GM12878 (cell line): ENCODE measurements at regions not wholly inside any gene's neighbourhood (a gene's known extent, or its start where the extent isn't known, plus 50 kb on each side); places are given as distances from the start of the nearest gene placed in this dataset.
A peak's percentile ranks its signal among the peaks of the same experiment; 100 is the strongest.

Source experiments
- ATAC-seq: fragments of 200-7000 bp; cut with Tn5 transposase; 3 replicates; pipeline ENCODE4 v1.9.1; 2020; ENCODE audit warnings: mild to moderate bottlenecking, moderate library complexity
- BruUV-seq: library from RNA; stranded (reverse); fragments of 400-500 nt; replicated peaks from 2 replicates; lab custom pipeline; 2021; lab: Mats Ljungman, UMichigan
- CTCF ChIA-PET: fragments of 300-600 bp; sonication (Branson Sonifier 250); formaldehyde crosslinking; extraction: SDS; loops from one replicate; lab custom pipeline; 2021; ENCODE audit warnings: inconsistent platforms; lab: Yijun Ruan, JAX
- POLR2A ChIA-PET: fragments of 350-600 bp; formaldehyde crosslinking; extraction: SDS; loops from one replicate; lab custom pipeline; 2021; ENCODE audit warnings: inconsistent platforms; lab: Charles Lee
- RAD21 ChIA-PET: fragments of 300-600 bp; sonication (Branson Sonifier 250); formaldehyde crosslinking; loops from one replicate; lab custom pipeline; 2023; ENCODE audit warnings: antibody characterized with exemption; ENCODE audit not compliant: unreplicated experiment; lab: Charles Lee
- SMC1A ChIA-PET: fragments of 300-600 bp; sonication (Branson Sonifier 250); formaldehyde crosslinking; loops from one replicate; lab custom pipeline; 2023; ENCODE audit not compliant: unreplicated experiment, uncharacterized antibody; lab: Charles Lee
- DNase-seq: peaks from one replicate; pipeline ENCODE4 v3.0.0-alpha.2; 2011; ENCODE audit warnings: low read depth, low spot score
- FAIRE-seq: peaks from 3 replicates; lab custom pipeline; 2011; peaks lifted over from hg19 to GRCh38; lab: Jason Lieb, UNC
- H2AFZ ChIP-seq: 2 replicates; pipeline ENCODE4 v1.6.0; 2011; ENCODE audit warnings: low read depth, low read length, control low read depth; ENCODE audit not compliant: control insufficient read depth
- H3K27ac ChIP-seq: 2 replicates; pipeline ENCODE4 v1.5.1; 2011; ENCODE audit warnings: control low read depth; ENCODE audit not compliant: control insufficient read depth, insufficient read depth
- H3K27me3 ChIP-seq, 2 experiments: replicated peaks in 1 of 2; 2 replicates each; pipeline versions ENCODE4 v1.6.0 to v1.6.1; 2011; ENCODE audit warnings: low read length in 1 of 2; ENCODE audit not compliant: control insufficient read depth in 2 of 2, insufficient read depth in 2 of 2
- H3K36me3 ChIP-seq, 2 experiments: 2 replicates each; pipeline ENCODE4 v1.5.1; 2011; ENCODE audit warnings: low read length in 1 of 2; ENCODE audit not compliant: control insufficient read depth in 2 of 2, insufficient read depth in 2 of 2
- H3K4me1 ChIP-seq: 2 replicates; pipeline ENCODE4 v1.6.1; 2011; ENCODE audit warnings: mild to moderate bottlenecking, low read length, moderate library complexity, mixed read lengths; ENCODE audit not compliant: control insufficient read depth, insufficient read depth
- H3K4me2 ChIP-seq: 2 replicates; pipeline ENCODE4 v1.6.0; 2011; ENCODE audit warnings: control low read depth; ENCODE audit not compliant: control insufficient read depth, insufficient read depth
- H3K4me3 ChIP-seq: fragments of 200-600 bp; sonication (generic); 2 replicates; pipeline ENCODE4 v1.5.1; 2016
- H3K79me2 ChIP-seq: 2 replicates; pipeline ENCODE4 v1.6.0; 2011; ENCODE audit warnings: low read length; ENCODE audit not compliant: control insufficient read depth, insufficient read depth
- H3K9ac ChIP-seq: 2 replicates; pipeline ENCODE4 v1.8.0; 2011; ENCODE audit warnings: low read length, control low read depth, mixed read lengths; ENCODE audit not compliant: control insufficient read depth, insufficient read depth
- H3K9me3 ChIP-seq: replicated peaks from 3 replicates; pipeline ENCODE4 v1.5.1; 2011; ENCODE audit warnings: mild to moderate bottlenecking, low read length; ENCODE audit not compliant: control insufficient read depth, insufficient read depth
- H4K20me1 ChIP-seq: 2 replicates; pipeline ENCODE4 v1.6.0; 2011; ENCODE audit not compliant: control insufficient read depth, insufficient read depth
- BMI1 ChIP-seq: fragments of 450-650 bp; IDR thresholded peaks from 2 replicates; pipeline ENCODE4 v1.6.1; 2016; ENCODE audit warnings: mild to moderate bottlenecking, moderate library complexity, borderline replicate concordance
- CBX5 ChIP-seq: sonication (generic); IDR thresholded peaks from 2 replicates; pipeline ENCODE4 v1.6.1; 2016; ENCODE audit warnings: low read depth, moderate library complexity, mild to moderate bottlenecking, inconsistent platforms
- CREB1 ChIP-seq: IDR thresholded peaks from 2 replicates; pipeline ENCODE4 v1.6.1; 2012; ENCODE audit warnings: low read depth, mild to moderate bottlenecking, inconsistent platforms
- EP300 ChIP-seq, 2 experiments: fragments of 150-350 bp in 1 of 2; IDR thresholded peaks; 2 replicates each; pipeline ENCODE4 v1.6.1; 2011 to 2012; ENCODE audit warnings: low read depth in 2 of 2, low read length in 2 of 2, borderline replicate concordance in 1 of 2, improper control_type of control experiment in 1 of 2, inconsistent platforms in 1 of 2; ENCODE audit not compliant: control insufficient read depth in 1 of 2
- KDM1A ChIP-seq: fragments of 200-600 bp; sonication (generic); IDR thresholded peaks from 2 replicates; pipeline ENCODE4 v1.6.1; 2016; ENCODE audit warnings: borderline replicate concordance
- MTA2 ChIP-seq: fragments of 450-650 bp; IDR thresholded peaks from 2 replicates; pipeline ENCODE4 v1.6.1; 2016; ENCODE audit warnings: low read depth, mild to moderate bottlenecking, moderate library complexity
- NR2F1 ChIP-seq: fragments of 450-650 bp; conservative IDR thresholded peaks from 2 replicates; pipeline ENCODE4 v1.6.1; 2017; ENCODE audit warnings: mild to moderate bottlenecking
- NRF1 ChIP-seq: conservative IDR thresholded peaks from 2 replicates; pipeline ENCODE4 v1.6.1; 2011; ENCODE audit warnings: mild to moderate bottlenecking, low read depth, low read length, improper control_type of control experiment
- PML ChIP-seq: IDR thresholded peaks from 2 replicates; pipeline ENCODE4 v1.6.1; 2012; ENCODE audit warnings: low read length, inconsistent platforms
- RAD21 ChIP-seq: IDR thresholded peaks from 2 replicates; pipeline ENCODE4 v1.6.1; 2011; ENCODE audit warnings: mild to moderate bottlenecking, low read depth, low read length, moderate library complexity; ENCODE audit not compliant: insufficient read depth
- RELB ChIP-seq: fragments of 450-650 bp; IDR thresholded peaks from 2 replicates; pipeline ENCODE4 v1.6.1; 2017; ENCODE audit warnings: low read depth, mild to moderate bottlenecking, moderate library complexity
- RUNX3 ChIP-seq: IDR thresholded peaks from 2 replicates; pipeline ENCODE4 v1.6.1; 2012; ENCODE audit warnings: low read length, inconsistent platforms
- SIN3A ChIP-seq: IDR thresholded peaks from 2 replicates; pipeline ENCODE4 v1.6.1; 2012; ENCODE audit warnings: low read depth, low read length, improper control_type of control experiment
- SMC3 ChIP-seq: IDR thresholded peaks from 2 replicates; pipeline ENCODE4 v1.6.1; 2011; ENCODE audit warnings: low read length, improper control_type of control experiment, borderline replicate concordance
- TCF12 ChIP-seq: IDR thresholded peaks from 2 replicates; pipeline ENCODE4 v1.6.1; 2011; ENCODE audit warnings: low read depth, mild to moderate bottlenecking, low read length
- YY1 ChIP-seq: IDR thresholded peaks from 2 replicates; pipeline ENCODE4 v1.6.1; 2011; ENCODE audit warnings: low read depth, mild to moderate bottlenecking, low read length
- ZNF217 ChIP-seq: fragments of 450-650 bp; IDR thresholded peaks from 2 replicates; pipeline ENCODE4 v1.6.1; 2017; ENCODE audit warnings: antibody characterized with exemption, mild to moderate bottlenecking
- ZNF24 ChIP-seq: fragments of 450-650 bp; IDR thresholded peaks from 2 replicates; pipeline ENCODE4 v1.6.1; 2017; ENCODE audit warnings: antibody characterized with exemption, mild to moderate bottlenecking
- WGBS: methylation state at CpG from one replicate; pipeline ENCODE4 v1.1.6; 2016; ENCODE audit warnings: low lambda C conversion rate; ENCODE audit not compliant: insufficient replicate concordance, insufficient coverage; ENCODE audit errors: missing lambda C conversion rate; 5-methylcytosine and 5-hydroxymethylcytosine counted together
- in situ Hi-C: fragments of 300-500 bp; cut with MboI; formaldehyde crosslinking; loops from 9 replicates; pipeline ENCODE4 v1.14.3; 2018; ENCODE audit warnings: mixed read lengths
- intact Hi-C: fragments of 100-400 bp; cut with micrococcal nuclease; formaldehyde crosslinking; loops from one replicate; pipeline ENCODE4 v1.14.2; 2022; ENCODE audit not compliant: unreplicated experiment
- TF ChIP-seq, protein P1 (sequence below), 3 experiments: IDR thresholded peaks in 2 of 3; conservative IDR thresholded peaks in 1 of 3; 2 replicates each; pipeline ENCODE4 v1.5.1; 2011; ENCODE audit warnings: low read depth in 3 of 3, low read length in 3 of 3, mild to moderate bottlenecking in 3 of 3, control low read depth in 2 of 3, moderate library complexity in 2 of 3, inconsistent platforms in 1 of 3, mixed read lengths in 1 of 3; ENCODE audit not compliant: control insufficient read depth in 2 of 3, insufficient read depth in 1 of 3; ENCODE audit errors: extremely low read depth in 1 of 3

- Histone ChIP-seq H3K4me3 (no peak overlapping the region), H3K4me1 (no peaks in the 10 kb centered on the region), H3K36me3 (no peaks in the 10 kb centered on the region), H4K20me1 (no peaks in the 10 kb centered on the region), H3K27ac (no peak overlapping the region), H3K79me2 (no peaks in the 10 kb centered on the region), H3K4me2 (no peak overlapping the region), H3K27me3 (no peaks in the 10 kb centered on the region), H3K9ac (no peak overlapping the region), H3K9me3 (no peaks in the 10 kb centered on the region), H2AFZ (no peak overlapping the region)
- RAD21 ChIA-PET = interaction anchor here (0.9 to 1.9 kb wide), 6 partner anchors 193 to 960 kb away, joined by 3 to 7 read pairs (median 4); no protein-coding TSS in a partner anchor
- WGBS = 24% methylated on average over 4 of the region's 4 CpGs
- POLR2A ChIA-PET = no interaction called here
- TF ChIP-seq SMC3 (peak; percentile 85), KDM1A (no peak), ZNF217 (no peak), ZNF24 (0 out of 2 replicates have a peak, but pooled peaks have one; percentile 10), NR2F1 (no peak), RELB (no peak), YY1 (0 out of 2 replicates have a peak, but pooled peaks have one; percentile 32), PML (no peak), CBX5 (no peak), CREB1 (no peak), TCF12 (0 out of 2 replicates have a peak, but pooled peaks have one; percentile 16), RUNX3 (peak; percentile 42; the same call in 1 of the 2 replicates), RAD21 (peak; percentile 87), BMI1 (no peak), MTA2 (no peak), EP300 (IDR thresholded peaks at IDR 0.05; ENCODE audit: borderline replicate concordance in 1 of 2, control insufficient read depth in 1 of 2, low read depth in 2 of 2, low read length in 2 of 2) (no peak), SIN3A (no peak), NRF1 (no peak)
- TF ChIP-seq, protein P1, sequence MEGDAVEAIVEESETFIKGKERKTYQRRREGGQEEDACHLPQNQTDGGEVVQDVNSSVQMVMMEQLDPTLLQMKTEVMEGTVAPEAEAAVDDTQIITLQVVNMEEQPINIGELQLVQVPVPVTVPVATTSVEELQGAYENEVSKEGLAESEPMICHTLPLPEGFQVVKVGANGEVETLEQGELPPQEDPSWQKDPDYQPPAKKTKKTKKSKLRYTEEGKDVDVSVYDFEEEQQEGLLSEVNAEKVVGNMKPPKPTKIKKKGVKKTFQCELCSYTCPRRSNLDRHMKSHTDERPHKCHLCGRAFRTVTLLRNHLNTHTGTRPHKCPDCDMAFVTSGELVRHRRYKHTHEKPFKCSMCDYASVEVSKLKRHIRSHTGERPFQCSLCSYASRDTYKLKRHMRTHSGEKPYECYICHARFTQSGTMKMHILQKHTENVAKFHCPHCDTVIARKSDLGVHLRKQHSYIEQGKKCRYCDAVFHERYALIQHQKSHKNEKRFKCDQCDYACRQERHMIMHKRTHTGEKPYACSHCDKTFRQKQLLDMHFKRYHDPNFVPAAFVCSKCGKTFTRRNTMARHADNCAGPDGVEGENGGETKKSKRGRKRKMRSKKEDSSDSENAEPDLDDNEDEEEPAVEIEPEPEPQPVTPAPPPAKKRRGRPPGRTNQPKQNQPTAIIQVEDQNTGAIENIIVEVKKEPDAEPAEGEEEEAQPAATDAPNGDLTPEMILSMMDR (IDR thresholded peaks at IDR 0.05 in 2 of 3, conservative IDR thresholded peaks at IDR 0.05 in 1 of 3; ENCODE audit: control insufficient read depth in 2 of 3, extremely low read depth in 1 of 3, insufficient read depth in 1 of 3, low read depth in 3 of 3, low read length in 3 of 3) = peak; percentile 87 to 98 (median 96)
- in situ Hi-C loops = loop anchor here (25.0 kb wide), 1 partner anchor 957 kb away; no protein-coding TSS in a partner anchor
- SMC1A ChIA-PET = interaction anchor here (0.6 to 1.9 kb wide), 10 partner anchors 180 to 960 kb away, joined by 3 to 12 read pairs (median 4); no protein-coding TSS in a partner anchor
- FAIRE-seq (peak; percentile 92), ATAC-seq (peak; percentile 92), DNase-seq (peak; percentile 15)
- CTCF ChIA-PET = interaction anchor here (0.6 to 3.9 kb wide), 16 partner anchors 12 to 1325 kb away, joined by 3 to 26 read pairs (median 4); no protein-coding TSS in a partner anchor
- no TSS peak for BruUV-seq
- intact Hi-C loops = loop anchor here (1.0 to 5.0 kb wide), 5 partner anchors 37 to 1247 kb away; no protein-coding TSS in a partner anchor
Observed at GRCh38 chr5:100430268-100431195, 104.6 kb upstream of the FAM174A start.
